Ramos (cell line): ENCODE measurements at regions not wholly inside any gene's neighbourhood (a gene's known extent, or its start where the extent isn't known, plus 50 kb on each side); places are given as distances from the start of the nearest gene placed in this dataset.
"Not testable (repeated sequence)": the region's sequence is repeated elsewhere in the genome, so short reads cannot be mapped to it uniquely, and the experiment has no call there.

Experiments used
- in situ Hi-C: fragments of 300-500 bp; cut with MboI; formaldehyde crosslinking; loops from one replicate; pipeline ENCODE4 v1.14.3; 2022; ENCODE audit warnings: low sequenced_read_pairs; ENCODE audit not compliant: unreplicated experiment

DNA sequence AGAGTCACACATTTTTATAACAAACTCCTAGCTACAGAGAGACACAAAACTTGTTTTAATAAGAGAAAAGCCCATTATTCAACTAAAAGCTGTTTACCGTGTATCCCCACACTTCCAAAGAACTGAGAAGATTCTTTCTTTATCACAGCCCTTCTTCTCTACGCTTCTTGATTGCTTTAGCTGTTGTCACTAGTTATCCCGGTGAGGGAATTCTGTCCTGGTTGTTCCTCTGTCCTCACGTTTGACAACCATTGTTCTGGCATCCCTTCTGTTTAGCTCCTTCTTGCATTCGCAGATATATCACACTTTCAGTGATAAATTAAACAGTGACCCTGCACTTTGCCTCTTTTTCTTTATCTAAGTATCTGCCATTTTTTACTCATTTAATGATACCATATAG is 1035.1 kb upstream of the PCDH20 start:
- in situ Hi-C loops = no loop called here

DNA sequence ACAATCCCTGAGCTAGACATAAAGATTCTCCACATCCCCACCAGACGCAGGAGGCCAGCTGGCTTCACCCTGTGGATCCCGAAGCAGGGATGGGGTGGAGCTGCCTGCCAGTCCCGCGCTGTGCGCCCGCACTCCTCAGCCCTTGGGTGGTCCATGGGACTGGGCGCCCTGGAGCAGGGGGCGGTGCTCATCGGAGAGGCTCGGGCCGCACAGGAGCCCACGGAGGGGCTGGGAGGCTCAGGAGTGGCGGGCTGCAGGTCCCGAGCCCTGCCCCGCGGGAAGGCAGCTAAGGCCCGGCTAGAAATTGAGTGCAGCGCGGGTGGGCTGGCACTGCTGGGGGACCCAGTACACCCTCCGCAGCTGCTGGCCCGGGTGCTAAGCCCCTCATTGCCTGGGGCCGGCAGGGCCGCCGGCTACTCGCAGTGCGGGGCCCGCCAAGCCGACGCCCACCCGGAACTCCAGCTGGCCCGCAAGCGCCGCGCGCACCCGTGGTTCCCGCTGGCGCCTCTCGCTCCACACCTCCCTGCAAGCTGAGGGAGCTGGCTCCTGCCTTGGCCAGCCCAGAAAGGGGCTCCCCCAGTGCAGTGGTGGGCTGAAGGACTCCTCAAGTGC is 1032.2 kb upstream of the PCDH20 start:
- in situ Hi-C loops = not testable (repeated sequence)

DNA sequence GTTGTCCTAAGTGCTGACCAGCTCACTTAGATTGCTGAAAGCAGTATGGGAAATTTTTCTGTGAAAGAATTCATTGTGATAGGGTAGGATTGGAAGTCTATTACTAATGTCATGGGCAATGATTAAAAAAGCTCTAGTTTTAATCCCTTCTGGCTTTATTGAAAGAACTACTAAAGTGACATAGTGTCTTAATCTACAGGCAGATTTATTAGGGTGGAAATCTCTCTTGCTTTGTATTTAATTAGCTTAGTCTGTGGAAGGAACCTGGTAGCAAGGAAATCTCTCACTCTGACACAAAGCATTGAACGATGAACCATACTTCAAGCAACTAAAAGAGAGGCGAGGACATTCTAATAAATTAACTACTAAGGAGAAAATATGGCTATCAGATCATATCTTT is 1029.2 kb upstream of the PCDH20 start:
- in situ Hi-C loops = no loop called here

- in situ Hi-C loops = no loop called here
Observed at GRCh38 chr13:62434081-62434480, 1018.4 kb upstream of the PCDH20 start.

DNA sequence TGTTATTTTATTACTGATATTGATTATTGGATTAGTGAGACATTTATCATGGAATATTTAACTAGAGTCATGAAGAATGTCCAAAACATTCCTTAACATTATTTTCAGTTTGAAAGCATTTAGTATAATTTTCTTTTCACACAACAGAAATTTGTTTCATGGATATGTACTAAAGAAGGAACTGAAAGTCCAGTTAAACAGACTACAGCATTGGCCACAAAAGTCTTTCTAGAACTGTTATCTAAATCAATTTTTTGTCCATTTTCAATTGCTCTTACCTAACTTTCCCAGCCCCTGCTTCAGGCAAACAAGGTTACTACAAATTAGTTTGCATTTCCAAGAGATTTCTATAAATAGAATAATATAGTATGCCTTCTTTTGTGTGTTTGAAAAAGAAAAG is 1018.0 kb upstream of the PCDH20 start:
- in situ Hi-C loops = no loop called here

- in situ Hi-C loops = no loop called here
Observed at GRCh38 chr13:62432906-62433305, 1017.3 kb upstream of the PCDH20 start.

- in situ Hi-C loops = no loop called here
Observed at GRCh38 chr13:62432295-62432694, 1016.6 kb upstream of the PCDH20 start.

DNA sequence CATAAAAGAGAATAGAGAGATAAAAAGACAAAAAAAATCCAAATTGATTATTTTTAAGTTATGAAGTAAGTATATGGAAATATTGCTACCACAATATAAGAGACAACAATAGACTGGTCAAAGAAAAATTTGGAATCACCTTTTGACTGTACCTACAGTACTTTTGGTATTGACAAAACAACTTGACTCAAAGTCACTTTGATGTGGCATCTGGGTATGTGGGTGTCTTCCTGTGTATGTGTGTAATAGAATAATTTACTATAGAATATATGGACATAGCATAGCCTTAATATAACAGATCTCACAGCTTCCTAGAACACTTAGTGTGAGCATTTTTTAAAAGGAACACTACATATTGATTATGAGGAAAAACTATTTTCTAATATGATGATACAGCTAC is 1016.2 kb upstream of the PCDH20 start:
- in situ Hi-C loops = no loop called here

DNA sequence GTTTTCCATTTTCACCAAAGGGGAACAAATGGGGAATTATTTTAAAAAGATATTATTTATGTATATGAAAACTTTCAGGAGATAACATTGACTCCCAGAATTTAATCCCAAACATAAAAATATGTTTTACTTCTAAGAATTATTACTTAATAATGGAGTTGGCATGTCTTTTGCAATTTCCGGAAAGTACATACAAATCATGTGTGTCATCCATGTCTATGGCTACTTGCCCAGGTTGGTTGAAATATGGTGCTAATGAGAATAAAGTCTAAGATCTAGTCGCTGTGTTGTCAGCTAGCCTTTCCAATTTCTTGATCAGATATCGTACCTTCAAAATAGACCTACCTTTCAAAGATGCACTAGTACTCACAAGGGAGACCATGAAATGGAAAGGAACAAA is 1003.2 kb upstream of the PCDH20 start:
- in situ Hi-C loops = no loop called here

DNA sequence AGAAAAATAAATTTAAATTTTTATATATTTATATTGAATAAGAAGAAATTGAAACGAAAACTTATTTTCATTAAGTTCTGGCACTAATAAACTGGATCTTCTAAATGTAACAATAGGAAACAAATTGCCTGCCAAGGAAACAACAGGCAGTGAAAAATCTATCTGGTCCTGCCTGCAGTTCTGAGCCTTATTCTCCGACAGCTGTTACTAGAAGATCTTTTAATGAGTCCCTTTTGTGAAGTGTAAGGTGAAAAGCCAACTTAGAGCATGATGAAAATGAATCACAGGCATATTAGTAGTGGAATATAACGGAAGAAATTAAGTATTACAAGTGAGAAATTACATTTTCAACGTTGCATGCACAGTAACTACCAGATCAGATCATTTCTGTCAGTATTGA is 1002.7 kb upstream of the PCDH20 start:
- in situ Hi-C loops = no loop called here

- in situ Hi-C loops = no loop called here
Observed at GRCh38 chr13:62407871-62408270, 992.2 kb upstream of the PCDH20 start.

DNA sequence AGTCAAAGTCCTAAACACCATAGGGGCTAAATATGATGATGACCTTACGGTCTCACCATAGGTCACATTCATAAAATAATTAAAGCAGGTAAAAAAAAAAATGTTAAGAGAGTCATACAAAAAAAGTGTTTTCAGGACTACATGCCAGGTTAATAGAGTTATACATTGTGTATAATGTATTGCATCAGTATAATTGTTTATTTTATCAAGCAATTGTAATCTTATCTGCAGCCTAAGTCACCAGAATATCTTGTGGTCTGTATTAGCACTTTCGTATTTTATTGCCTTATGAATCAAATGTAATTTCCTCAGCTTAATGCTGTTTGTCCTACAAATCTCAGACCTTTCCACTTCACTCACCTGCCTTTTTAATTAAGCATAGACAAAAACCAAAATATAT is 972.9 kb upstream of the PCDH20 start:
- in situ Hi-C loops = no loop called here

- in situ Hi-C loops = no loop called here
Observed at GRCh38 chr13:62387647-62388046, 972.0 kb upstream of the PCDH20 start.

DNA sequence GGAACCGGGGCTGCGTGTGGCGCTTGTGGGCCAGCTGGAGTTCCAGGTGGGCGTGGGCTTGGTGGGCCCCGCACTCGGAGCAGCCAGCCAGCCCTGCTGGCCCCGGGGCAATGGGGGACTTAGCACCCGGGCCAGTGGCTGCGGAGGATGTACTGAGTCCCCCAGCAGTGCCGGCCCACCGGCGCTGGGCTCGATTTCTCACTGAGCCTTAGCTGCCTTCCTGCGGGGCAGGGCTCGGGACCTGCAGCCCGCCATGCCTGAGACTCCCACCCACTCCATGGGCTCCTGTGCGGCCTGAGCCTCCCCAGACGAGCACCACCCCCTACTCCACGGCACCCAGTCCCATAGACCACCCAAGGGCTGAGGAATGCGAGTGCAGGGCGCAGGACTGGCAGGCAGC is 963.6 kb upstream of the PCDH20 start:
- in situ Hi-C loops = not testable (repeated sequence)

DNA sequence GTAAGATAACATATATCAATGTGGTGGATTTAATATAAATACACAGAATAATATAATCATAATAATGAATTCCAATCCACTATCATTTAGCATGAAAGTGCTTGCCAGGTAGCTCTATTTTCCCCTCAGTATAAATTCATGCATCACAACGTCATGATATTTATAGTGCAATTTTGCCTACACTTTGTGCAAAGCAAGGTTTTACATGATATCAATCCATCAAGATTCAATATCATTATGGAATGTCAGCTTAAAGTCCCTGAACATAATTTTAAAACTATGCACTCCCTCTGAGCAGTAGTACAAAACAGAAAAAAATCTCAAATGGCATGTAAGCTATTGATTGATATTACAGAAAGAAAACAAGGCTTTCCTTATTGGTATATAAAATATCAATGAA is 962.2 kb upstream of the PCDH20 start:
- in situ Hi-C loops = no loop called here

GRCh38 chr13:62375653-62376052 is 960.0 kb upstream of the PCDH20 start:
- in situ Hi-C loops = no loop called here

DNA sequence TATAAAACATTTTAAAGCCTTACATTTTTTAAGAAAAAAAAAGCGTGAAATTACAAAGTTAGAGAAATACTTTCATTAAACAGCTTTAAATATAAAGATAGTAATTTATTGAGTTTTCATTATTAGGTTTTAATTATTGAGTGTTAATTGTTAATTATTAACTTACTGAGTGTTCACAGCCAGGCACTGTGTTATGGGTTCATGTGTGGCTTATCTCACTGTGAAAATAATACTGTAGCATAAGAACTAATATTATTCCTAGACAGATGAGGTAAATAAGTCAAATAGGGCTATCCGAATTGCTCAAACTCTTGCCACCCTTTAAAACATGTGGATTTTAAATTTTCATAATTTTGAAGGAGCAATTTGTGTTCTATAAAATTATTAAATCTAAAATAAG is 956.1 kb upstream of the PCDH20 start:
- in situ Hi-C loops = no loop called here

GRCh38 chr13:62367971-62368370 is 952.3 kb upstream of the PCDH20 start:
- in situ Hi-C loops = not testable (repeated sequence)

DNA sequence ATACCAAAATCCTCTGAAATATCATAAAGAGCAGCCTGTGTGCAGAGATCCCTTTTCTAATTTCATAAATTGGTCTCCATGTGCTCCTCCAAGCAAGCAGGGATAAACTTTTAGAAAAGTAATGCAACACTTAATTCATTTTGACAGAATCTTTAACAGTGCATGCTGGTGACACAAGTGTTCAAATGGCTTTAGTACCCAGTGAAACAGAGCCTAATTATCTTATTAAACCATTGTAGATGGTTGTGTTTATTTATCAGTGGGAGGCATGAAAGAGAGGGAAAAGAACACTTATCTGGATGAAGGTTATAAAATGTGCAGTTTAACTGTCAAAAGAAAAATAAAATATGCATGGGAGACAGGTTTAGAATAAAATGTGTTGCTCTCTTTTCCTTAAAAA is 945.0 kb upstream of the PCDH20 start:
- in situ Hi-C loops = no loop called here

- in situ Hi-C loops = no loop called here
Observed at GRCh38 chr13:62358646-62358932, 942.9 kb upstream of the PCDH20 start.

DNA sequence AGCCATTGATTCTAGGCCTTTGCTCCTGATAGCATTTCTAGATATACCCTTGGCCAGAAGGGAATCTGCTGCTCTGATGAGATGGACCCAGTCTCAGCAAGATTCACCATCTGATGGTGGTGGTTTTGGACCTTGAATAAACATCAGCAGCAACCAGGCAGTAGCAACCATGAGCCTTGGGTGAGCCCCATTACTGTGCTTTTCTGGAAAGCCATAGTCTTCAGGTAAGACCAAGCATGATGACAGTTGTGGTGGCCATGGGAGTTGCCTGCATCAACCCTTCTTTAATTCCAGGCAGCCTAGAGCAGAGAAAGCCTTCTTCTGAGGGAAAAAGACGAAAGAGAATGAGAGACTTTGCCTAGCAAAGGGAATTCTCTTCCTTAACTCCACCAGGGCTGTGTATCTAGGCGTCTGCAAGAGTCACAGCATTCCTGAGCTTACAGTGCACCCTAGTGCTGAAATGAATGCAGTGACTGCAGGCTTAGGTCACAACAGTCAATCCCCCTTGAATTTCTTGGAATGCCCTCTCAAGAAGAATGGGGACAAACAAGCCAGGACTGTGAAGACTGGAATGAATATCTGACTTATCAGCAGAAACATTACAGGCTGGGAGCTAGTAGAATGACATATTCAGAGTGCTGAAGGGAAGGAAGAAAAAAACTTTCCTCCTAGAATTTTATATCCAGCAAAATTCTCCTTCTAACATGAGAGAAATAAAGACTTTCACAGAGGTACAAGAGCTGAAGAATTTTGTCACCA is 942.4 kb upstream of the PCDH20 start:
- in situ Hi-C loops = no loop called here

- in situ Hi-C loops = no loop called here
Observed at GRCh38 chr13:62356977-62357376, 941.3 kb upstream of the PCDH20 start.
